ENCODE measurements at regions not wholly inside any gene's neighbourhood (a gene's known extent, or its start where the extent isn't known, plus 50 kb on each side); places are given as distances from the start of the nearest gene placed in this dataset.

DNA sequence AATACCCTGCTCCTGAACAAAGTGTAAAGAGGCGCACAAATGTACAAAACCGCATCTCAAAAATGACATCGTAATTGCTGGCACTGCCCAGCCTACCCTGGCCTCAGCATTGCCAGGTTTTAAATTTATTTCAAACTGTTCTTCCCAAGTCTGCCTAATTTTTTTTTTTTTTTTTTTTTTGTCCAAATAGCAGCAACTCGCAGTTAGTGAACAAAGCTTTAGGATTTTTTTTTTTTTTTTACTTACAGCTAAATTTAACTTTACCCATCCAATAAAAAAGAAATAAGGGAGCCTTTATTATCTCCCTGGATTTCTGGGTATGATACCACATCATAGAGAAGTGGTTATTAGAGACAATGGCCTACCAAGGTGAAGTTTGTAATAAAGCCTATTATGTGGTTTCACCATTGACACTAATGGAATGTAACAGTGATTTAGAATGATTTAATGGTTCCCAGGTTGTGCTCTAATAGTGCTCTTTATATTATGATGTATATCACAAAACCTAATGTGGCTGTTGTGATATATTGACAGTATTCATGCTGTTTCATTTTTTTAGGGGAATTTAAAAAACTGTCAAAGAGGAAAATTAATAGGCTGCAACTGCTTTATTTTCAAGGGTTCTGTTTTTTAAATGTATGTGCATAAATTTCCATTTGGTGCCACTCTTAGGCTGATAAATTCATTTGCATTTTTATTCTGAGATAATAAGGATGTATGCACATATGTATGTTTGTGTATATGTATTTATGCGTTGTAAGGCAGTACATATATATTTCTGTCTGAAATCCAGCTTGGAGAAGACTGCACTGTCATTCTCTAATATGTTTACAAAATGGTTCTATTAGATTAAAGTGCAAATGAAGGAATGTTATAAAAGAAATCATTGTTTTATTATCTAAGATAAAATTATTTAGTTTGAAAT, 309.0 kb downstream of the TFEC start:
- POLR2A ChIA-PET: no interaction called here
- Mint-ChIP-seq H3K27ac (no peak overlapping the region), H3K4me3 (no peak overlapping the region), H3K36me3 (ENCODE audit: low read depth) (no peaks in the 10 kb centered on the region), H3K27me3 (no peaks in the 10 kb centered on the region), H3K4me1 (ENCODE audit: low read depth) (peaks cover 4% of the 10 kb centered on the region), H3K9me3 (no peaks in the 10 kb centered on the region)
- CTCF ChIA-PET: interaction anchor here (0.6 kb wide), 2 partner anchors 120 to 1598 kb away, joined by 3 to 6 read pairs; no protein-coding TSS in a partner anchor
- intact Hi-C loops (cut with micrococcal nuclease): no loop called here
- DNase-seq (no peak), ATAC-seq (no peak)
- TF ChIP-seq, protein P1, sequence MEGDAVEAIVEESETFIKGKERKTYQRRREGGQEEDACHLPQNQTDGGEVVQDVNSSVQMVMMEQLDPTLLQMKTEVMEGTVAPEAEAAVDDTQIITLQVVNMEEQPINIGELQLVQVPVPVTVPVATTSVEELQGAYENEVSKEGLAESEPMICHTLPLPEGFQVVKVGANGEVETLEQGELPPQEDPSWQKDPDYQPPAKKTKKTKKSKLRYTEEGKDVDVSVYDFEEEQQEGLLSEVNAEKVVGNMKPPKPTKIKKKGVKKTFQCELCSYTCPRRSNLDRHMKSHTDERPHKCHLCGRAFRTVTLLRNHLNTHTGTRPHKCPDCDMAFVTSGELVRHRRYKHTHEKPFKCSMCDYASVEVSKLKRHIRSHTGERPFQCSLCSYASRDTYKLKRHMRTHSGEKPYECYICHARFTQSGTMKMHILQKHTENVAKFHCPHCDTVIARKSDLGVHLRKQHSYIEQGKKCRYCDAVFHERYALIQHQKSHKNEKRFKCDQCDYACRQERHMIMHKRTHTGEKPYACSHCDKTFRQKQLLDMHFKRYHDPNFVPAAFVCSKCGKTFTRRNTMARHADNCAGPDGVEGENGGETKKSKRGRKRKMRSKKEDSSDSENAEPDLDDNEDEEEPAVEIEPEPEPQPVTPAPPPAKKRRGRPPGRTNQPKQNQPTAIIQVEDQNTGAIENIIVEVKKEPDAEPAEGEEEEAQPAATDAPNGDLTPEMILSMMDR (IDR thresholded peaks at IDR 0.05): no peak

DNA sequence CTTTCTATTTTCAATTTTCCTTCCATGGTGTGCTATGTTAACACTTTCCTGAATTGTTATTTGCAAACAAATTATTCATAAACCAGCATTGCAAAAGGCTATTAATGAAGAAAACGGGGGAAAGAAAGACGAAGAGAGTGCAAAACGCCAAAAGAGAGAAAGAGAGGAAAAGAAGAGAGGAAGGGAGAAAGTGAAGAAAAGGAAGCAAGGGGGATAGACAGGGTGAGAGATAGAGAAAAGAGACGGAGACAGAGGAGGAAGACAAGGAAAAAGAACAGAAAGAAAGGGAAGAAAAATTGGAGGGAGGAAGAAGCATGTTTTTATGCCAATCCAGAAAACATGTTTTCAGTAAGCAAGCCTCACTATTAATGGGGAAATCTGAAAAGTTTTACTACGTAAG, 310.6 kb downstream of the TFEC start:
- intact Hi-C loops (cut with micrococcal nuclease): no loop called here
- no peak for ATAC-seq
- POLR2A ChIA-PET: no interaction called here
- no peaks in the 10 kb centered on the region for H3K27me3 Mint-ChIP-seq
- H3K27ac Mint-ChIP-seq: no peak overlapping the region
- H3K4me1 Mint-ChIP-seq (ENCODE audit: low read depth): peaks cover 4% of the 10 kb centered on the region
- H3K9me3 Mint-ChIP-seq: no peaks in the 10 kb centered on the region
- H3K36me3 Mint-ChIP-seq (ENCODE audit: low read depth): no peaks in the 10 kb centered on the region
- DNase-seq: no peak
- TF ChIP-seq, protein P1 (IDR thresholded peaks at IDR 0.05): no peak
- CTCF ChIA-PET: no interaction called here
- no peak overlapping the region for H3K4me3 Mint-ChIP-seq

GRCh38 chr7:115709664-115710063, 320.9 kb downstream of the TFEC start:
- no peaks in the 10 kb centered on the region for H3K9me3 Mint-ChIP-seq
- no peak overlapping the region for H3K27ac Mint-ChIP-seq
- no peaks in the 10 kb centered on the region for H3K27me3 Mint-ChIP-seq
- POLR2A ChIA-PET: no interaction called here
- TF ChIP-seq, protein P1 (IDR thresholded peaks at IDR 0.05): no peak
- no peaks in the 10 kb centered on the region for H3K4me1 Mint-ChIP-seq (ENCODE audit: low read depth)
- CTCF ChIA-PET: no interaction called here
- H3K36me3 Mint-ChIP-seq (ENCODE audit: low read depth): no peaks in the 10 kb centered on the region
- ATAC-seq: no peak
- H3K4me3 Mint-ChIP-seq: no peak overlapping the region
- DNase-seq: no peak
- intact Hi-C loops (cut with micrococcal nuclease): no loop called here

- CTCF ChIA-PET: no interaction called here
- H3K27me3 Mint-ChIP-seq: no peaks in the 10 kb centered on the region
- intact Hi-C loops (cut with micrococcal nuclease): no loop called here
Measured at GRCh38 chr7:115708013-115708341, 322.6 kb downstream of the TFEC start.

More at GRCh38 chr7:115708013-115708341, 322.6 kb downstream of the TFEC start:
- TF ChIP-seq, protein P1 (IDR thresholded peaks at IDR 0.05): no peak
- POLR2A ChIA-PET: no interaction called here
- Mint-ChIP-seq H3K27ac (no peak overlapping the region), H3K4me3 (no peak overlapping the region), H3K4me1 (ENCODE audit: low read depth) (no peaks in the 10 kb centered on the region), H3K9me3 (no peaks in the 10 kb centered on the region), H3K36me3 (ENCODE audit: low read depth) (no peaks in the 10 kb centered on the region)
- DNase-seq: no peak
- ATAC-seq: no peak
